GM03348 (cell line): ENCODE measurements at regions not wholly inside any gene's neighbourhood (a gene's known extent, or its start where the extent isn't known, plus 50 kb on each side); places are given as distances from the start of the nearest gene placed in this dataset.
"Not testable (repeated sequence)": the region's sequence is repeated elsewhere in the genome, so short reads cannot be mapped to it uniquely, and the experiment has no call there.

Experiments used
- DNase-seq: peaks from one replicate; pipeline ENCODE4 v3.0.0; 2012; ENCODE audit warnings: low spot score

GRCh38 chr7:85322252-85322651 is 135.4 kb upstream of the SEMA3D start:
- no peak for DNase-seq

- DNase-seq = no peak
Measured at GRCh38 chr7:85320699-85321476, 134.0 kb upstream of the SEMA3D start.

GRCh38 chr7:85316489-85316888 is 129.6 kb upstream of the SEMA3D start:
- DNase-seq = no peak

- no peak for DNase-seq
Measured at GRCh38 chr7:85310301-85310700, 123.4 kb upstream of the SEMA3D start.

- DNase-seq = no peak
Measured at GRCh38 chr7:85306115-85306514, 119.3 kb upstream of the SEMA3D start.

GRCh38 chr7:85294176-85294575 is 107.3 kb upstream of the SEMA3D start:
- DNase-seq = no peak

GRCh38 chr7:85292908-85293576 is 106.2 kb upstream of the SEMA3D start:
- DNase-seq = no peak

GRCh38 chr7:85290269-85290668 is 103.4 kb upstream of the SEMA3D start:
- no peak for DNase-seq

GRCh38 chr7:85289279-85289678 is 102.4 kb upstream of the SEMA3D start:
- no peak for DNase-seq

GRCh38 chr7:85287106-85287825 is 100.4 kb upstream of the SEMA3D start:
- DNase-seq = peak; percentile 44

- DNase-seq = no peak
Measured at GRCh38 chr7:85286446-85286845, 99.6 kb upstream of the SEMA3D start.

- no peak for DNase-seq
Measured at GRCh38 chr7:85285527-85285926, 98.7 kb upstream of the SEMA3D start.

GRCh38 chr7:85275204-85275603 is 88.3 kb upstream of the SEMA3D start:
- DNase-seq = no peak

GRCh38 chr7:85274454-85274853 is 87.6 kb upstream of the SEMA3D start:
- DNase-seq = no peak

- DNase-seq = no peak
Measured at GRCh38 chr7:85262891-85263290, 76.0 kb upstream of the SEMA3D start.

- peak; percentile 2 for DNase-seq
Measured at GRCh38 chr7:85261336-85261735, 74.5 kb upstream of the SEMA3D start.

GRCh38 chr7:85249787-85250186 is 62.9 kb upstream of the SEMA3D start:
- DNase-seq = not testable (repeated sequence)

GRCh38 chr7:85239109-85239508 is 52.3 kb upstream of the SEMA3D start:
- DNase-seq = no peak

GRCh38 chr7:85237721-85238120 is 50.9 kb upstream of the SEMA3D start:
- no peak for DNase-seq
